K562 (cell line): ENCODE measurements at regions not wholly inside any gene's neighbourhood (a gene's known extent, or its start where the extent isn't known, plus 50 kb on each side); places are given as distances from the start of the nearest gene placed in this dataset.

Experiments used
- ATAC-seq: fragments of 200-7000 bp; cut with Tn5 transposase; 3 replicates; pipeline ENCODE4 v1.9.1; 2020; ENCODE audit warnings: moderate library complexity
- BruUV-seq: library from RNA; stranded (reverse); fragments of 400-500 nt; replicated peaks from 2 replicates; lab custom pipeline; 2021; lab: Mats Ljungman, UMichigan
- CTCF ChIA-PET: fragments of 300-600 bp; formaldehyde crosslinking; extraction: SDS; loops from one replicate; lab custom pipeline; 2021; ENCODE audit warnings: low intra/inter-chr PET ratio; lab: Yijun Ruan, JAX
- POLR2A ChIA-PET: fragments of 300-600, 350-650 bp; sonication (Branson Sonifier 250); formaldehyde crosslinking; extraction: SDS; loops from one replicate; lab custom pipeline; 2021; ENCODE audit warnings: antibody characterized with exemption, inconsistent platforms; lab: Yijun Ruan, JAX
- DNase-seq, 4 experiments: peaks; one replicate each; pipeline versions ENCODE4 v3.0.0 to v3.0.0-alpha.2; 2011 to 2018; ENCODE audit warnings: low spot score in 3 of 4, mixed read lengths in 3 of 4; ENCODE audit errors: extremely low read depth in 1 of 4
- FAIRE-seq: peaks from 2 replicates; lab custom pipeline; 2011; peaks lifted over from hg19 to GRCh38; lab: Jason Lieb, UNC
- H2AFZ ChIP-seq: 2 replicates; pipeline ENCODE4 v1.6.0; 2011; ENCODE audit warnings: low read depth, low read length, control low read depth, inconsistent platforms
- H3K27ac ChIP-seq: fragments of 200-600 bp; 3 replicates; pipeline ENCODE4 v1.8.0; 2011; ENCODE audit warnings: low read depth, mild to moderate bottlenecking, control low read depth, inconsistent platforms, low read length, moderate library complexity, mixed read lengths; ENCODE audit errors: extremely low read depth
- H3K27me3 ChIP-seq, 2 experiments: fragments of 300-600 bp in 1 of 2; 2 replicates in 1 of 2; 3 replicates in 1 of 2; pipeline versions ENCODE4 v1.6.0 to v1.8.0; 2011; ENCODE audit warnings: inconsistent platforms in 2 of 2, low read length in 2 of 2, mild to moderate bottlenecking in 1 of 2, mixed read lengths in 1 of 2, moderate library complexity in 1 of 2; ENCODE audit not compliant: control insufficient read depth in 2 of 2, insufficient read depth in 2 of 2
- H3K36me3 ChIP-seq: fragments of 300-600 bp; 3 replicates; pipeline ENCODE4 v1.8.0; 2011; ENCODE audit warnings: mild to moderate bottlenecking, low read length, inconsistent platforms; ENCODE audit not compliant: control insufficient read depth, insufficient read depth
- H3K4me1 ChIP-seq, 2 experiments: fragments of 200-600 bp in 1 of 2; replicated peaks in 1 of 2; 2 replicates in 1 of 2; 3 replicates in 1 of 2; pipeline versions ENCODE4 v1.5.1 to v1.8.0; 2011; ENCODE audit warnings: inconsistent platforms in 2 of 2, low read length in 2 of 2, mild to moderate bottlenecking in 1 of 2, mixed read lengths in 1 of 2, moderate library complexity in 1 of 2; ENCODE audit not compliant: control insufficient read depth in 2 of 2, insufficient read depth in 2 of 2
- H3K4me2 ChIP-seq: 2 replicates; pipeline ENCODE4 v1.6.1; 2011; ENCODE audit warnings: low read length, control low read depth, inconsistent platforms, mixed read lengths; ENCODE audit not compliant: insufficient read depth
- H3K4me3 ChIP-seq: fragments of 200-600 bp; sonication (generic), shearing (Covaris generic); 2 replicates; pipeline ENCODE4 v1.5.1; 2016; ENCODE audit warnings: control low read depth, inconsistent platforms
- H3K79me2 ChIP-seq: fragments of 200-600 bp; 3 replicates; pipeline ENCODE4 v1.8.0; 2011; ENCODE audit warnings: low read length, inconsistent platforms; ENCODE audit not compliant: control insufficient read depth, insufficient read depth
- H3K9ac ChIP-seq, 2 experiments: 2 replicates each; pipeline versions ENCODE4 v1.6.0 to v1.6.1; 2011; ENCODE audit warnings: low read depth in 2 of 2, low read length in 2 of 2, control low read depth in 1 of 2, inconsistent platforms in 1 of 2, mild to moderate bottlenecking in 1 of 2, mixed read lengths in 1 of 2; ENCODE audit not compliant: insufficient read depth in 1 of 2
- H3K9me1 ChIP-seq: one replicate; pipeline ENCODE4 v1.6.0; 2011; ENCODE audit warnings: inconsistent platforms, mild to moderate bottlenecking, low read length, moderate library complexity; ENCODE audit not compliant: control insufficient read depth, insufficient read depth
- H3K9me3 ChIP-seq: replicated peaks from 2 replicates; pipeline ENCODE4 v1.5.1; 2011; ENCODE audit warnings: low read depth, low read length, inconsistent platforms; ENCODE audit not compliant: control insufficient read depth, insufficient read depth
- H4K20me1 ChIP-seq: replicated peaks from 2 replicates; pipeline ENCODE4 v1.6.1; 2011; ENCODE audit warnings: low read length, inconsistent platforms, mixed read lengths; ENCODE audit not compliant: control insufficient read depth, insufficient read depth
- ZNF232 ChIP-seq: sonication (generic); formaldehyde crosslinking; IDR thresholded peaks from 2 replicates; pipeline ENCODE4 v1.8.0; 2022; ENCODE audit warnings: mild to moderate bottlenecking, missing genetic modification reagents
- WGBS: fragments of 100-300 bp; shearing (Covaris generic); methylation state at CpG from one replicate; pipeline ENCODE4 v1.1.6; 2016; ENCODE audit warnings: low coverage, mixed read lengths; ENCODE audit not compliant: insufficient coverage; ENCODE audit errors: missing lambda C conversion rate; 5-methylcytosine and 5-hydroxymethylcytosine counted together
- in situ Hi-C: fragments of 300-500 bp; cut with MboI; formaldehyde crosslinking; loops from 4 replicates; pipeline ENCODE4 v1.15.0; 2018; ENCODE audit warnings: inconsistent platforms, mixed read lengths
- intact Hi-C: fragments of 100-400 bp; cut with micrococcal nuclease; formaldehyde crosslinking; loops from 2 replicates; pipeline ENCODE4 v1.14.2; 2022
- TF ChIP-seq, protein P1 (sequence below): fragments of 450-650 bp; IDR thresholded peaks from 2 replicates; pipeline ENCODE4 v1.6.1; 2018; ENCODE audit not compliant: partially characterized antibody
- TF ChIP-seq, protein P2 (sequence below): fragments of 450-650 bp; IDR thresholded peaks from 2 replicates; pipeline ENCODE4 v1.6.1; 2016; ENCODE audit warnings: antibody characterized with exemption

DNA sequence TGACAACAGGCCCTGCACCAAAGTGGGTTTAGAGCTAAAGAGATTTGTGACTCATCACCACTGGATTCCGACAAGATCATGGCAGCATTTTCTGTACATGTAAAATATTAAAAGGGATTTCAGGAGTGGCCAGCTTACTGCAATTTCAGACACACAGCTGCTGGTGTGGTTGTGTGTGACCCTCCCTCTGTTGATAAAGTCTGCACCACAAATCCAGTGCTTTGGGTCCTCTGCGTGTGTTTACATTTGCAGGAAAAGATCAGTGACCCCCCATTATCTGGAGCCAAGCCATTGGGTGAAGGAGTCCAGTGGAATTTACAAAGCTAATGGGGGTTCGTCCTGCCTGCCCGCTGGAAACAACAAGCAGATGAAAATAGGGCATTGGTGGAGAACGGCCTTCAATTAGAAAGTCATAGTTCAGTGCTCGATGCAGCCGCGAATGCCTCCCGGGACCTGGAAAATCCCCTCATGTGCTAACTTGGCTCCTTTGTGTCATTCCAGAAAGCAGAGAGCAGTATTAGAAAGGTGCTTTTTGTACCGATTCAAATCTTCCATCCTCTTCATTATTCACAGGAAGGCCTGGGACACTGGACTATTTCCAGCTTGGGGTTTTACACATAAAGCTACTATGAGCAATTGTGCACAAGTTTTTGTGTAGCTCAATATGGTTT lies 188.5 kb upstream of the TMEM132C start (continued):
- TF ChIP-seq, protein P1, sequence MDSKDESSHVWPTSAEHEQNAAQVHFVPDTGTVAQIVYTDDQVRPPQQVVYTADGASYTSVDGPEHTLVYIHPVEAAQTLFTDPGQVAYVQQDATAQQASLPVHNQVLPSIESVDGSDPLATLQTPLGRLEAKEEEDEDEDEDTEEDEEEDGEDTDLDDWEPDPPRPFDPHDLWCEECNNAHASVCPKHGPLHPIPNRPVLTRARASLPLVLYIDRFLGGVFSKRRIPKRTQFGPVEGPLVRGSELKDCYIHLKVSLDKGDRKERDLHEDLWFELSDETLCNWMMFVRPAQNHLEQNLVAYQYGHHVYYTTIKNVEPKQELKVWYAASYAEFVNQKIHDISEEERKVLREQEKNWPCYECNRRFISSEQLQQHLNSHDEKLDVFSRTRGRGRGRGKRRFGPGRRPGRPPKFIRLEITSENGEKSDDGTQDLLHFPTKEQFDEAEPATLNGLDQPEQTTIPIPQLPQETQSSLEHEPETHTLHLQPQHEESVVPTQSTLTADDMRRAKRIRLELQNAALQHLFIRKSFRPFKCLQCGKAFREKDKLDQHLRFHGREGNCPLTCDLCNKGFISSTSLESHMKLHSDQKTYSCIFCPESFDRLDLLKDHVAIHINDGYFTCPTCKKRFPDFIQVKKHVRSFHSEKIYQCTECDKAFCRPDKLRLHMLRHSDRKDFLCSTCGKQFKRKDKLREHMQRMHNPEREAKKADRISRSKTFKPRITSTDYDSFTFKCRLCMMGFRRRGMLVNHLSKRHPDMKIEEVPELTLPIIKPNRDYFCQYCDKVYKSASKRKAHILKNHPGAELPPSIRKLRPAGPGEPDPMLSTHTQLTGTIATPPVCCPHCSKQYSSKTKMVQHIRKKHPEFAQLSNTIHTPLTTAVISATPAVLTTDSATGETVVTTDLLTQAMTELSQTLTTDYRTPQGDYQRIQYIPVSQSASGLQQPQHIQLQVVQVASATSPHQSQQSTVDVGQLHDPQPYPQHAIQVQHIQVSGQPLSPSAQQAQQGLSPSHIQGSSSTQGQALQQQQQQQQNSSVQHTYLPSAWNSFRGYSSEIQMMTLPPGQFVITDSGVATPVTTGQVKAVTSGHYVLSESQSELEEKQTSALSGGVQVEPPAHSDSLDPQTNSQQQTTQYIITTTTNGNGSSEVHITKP, result no peak

DNA sequence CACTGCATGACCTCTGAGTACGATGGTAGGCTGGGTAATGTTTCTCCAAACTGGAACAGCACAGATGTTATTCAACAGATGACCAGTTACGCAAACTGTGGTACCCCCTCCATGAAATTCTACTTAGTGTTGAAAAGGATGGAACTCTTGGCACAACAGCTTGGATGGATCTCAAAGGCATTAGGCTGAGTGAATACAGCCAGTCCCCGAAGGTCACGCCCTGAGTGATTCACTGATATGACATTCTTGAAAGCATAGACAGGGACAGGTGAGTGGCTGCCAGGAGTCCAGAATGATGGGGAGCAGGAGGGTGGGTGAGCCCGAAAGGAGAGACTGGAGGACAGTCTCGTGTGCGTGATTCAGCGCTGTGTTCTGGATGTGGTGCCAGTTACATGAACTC lies 187.5 kb upstream of the TMEM132C start:
- Histone ChIP-seq H3K36me3 (no peaks in the 10 kb centered on the region), H2AFZ (no peak overlapping the region), H3K27ac (no peak overlapping the region), H4K20me1 (no peaks in the 10 kb centered on the region), H3K9ac (no peak overlapping the region), H3K9me1 (no peaks in the 10 kb centered on the region), H3K4me1 (no peaks in the 10 kb centered on the region), H3K79me2 (no peaks in the 10 kb centered on the region), H3K27me3 (no peaks in the 10 kb centered on the region), H3K4me3 (no peak overlapping the region), H3K9me3 (no peaks in the 10 kb centered on the region), H3K4me2 (no peak overlapping the region)
- 3% methylated on average over 8 of the region's 8 CpGs for WGBS
- TF ChIP-seq, protein P2, sequence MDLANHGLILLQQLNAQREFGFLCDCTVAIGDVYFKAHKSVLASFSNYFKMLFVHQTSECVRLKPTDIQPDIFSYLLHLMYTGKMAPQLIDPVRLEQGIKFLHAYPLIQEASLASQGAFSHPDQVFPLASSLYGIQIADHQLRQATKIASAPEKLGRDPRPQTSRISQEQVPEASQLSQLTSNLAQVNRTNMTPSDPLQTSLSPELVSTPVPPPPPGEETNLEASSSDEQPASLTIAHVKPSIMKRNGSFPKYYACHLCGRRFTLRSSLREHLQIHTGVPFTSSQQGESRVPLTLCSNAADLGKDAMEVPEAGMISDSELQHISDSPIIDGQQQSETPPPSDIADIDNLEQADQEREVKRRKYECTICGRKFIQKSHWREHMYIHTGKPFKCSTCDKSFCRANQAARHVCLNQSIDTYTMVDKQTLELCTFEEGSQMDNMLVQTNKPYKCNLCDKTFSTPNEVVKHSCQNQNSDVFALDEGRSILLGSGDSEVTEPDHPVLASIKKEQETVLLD, result no peak
- no peak for TF ChIP-seq ZNF232 (CRISPR knock-in tag)
- intact Hi-C loops, result no loop called here
- DNase-seq (no peak), ATAC-seq (no peak), FAIRE-seq (no peak)
- BruUV-seq, result no TSS peak
- CTCF ChIA-PET, result no interaction called here
- POLR2A ChIA-PET, result interaction anchor here (1.0 kb wide), 1 partner anchor 432 kb away, joined by 3 read pairs; no protein-coding TSS in a partner anchor
- in situ Hi-C loops, result no loop called here
